ENCODE measurements at regions not wholly inside any gene's neighbourhood (a gene's known extent, or its start where the extent isn't known, plus 50 kb on each side); places are given as distances from the start of the nearest gene placed in this dataset.
"Not testable (repeated sequence)": the region's sequence is repeated elsewhere in the genome, so short reads cannot be mapped to it uniquely, and the experiment has no call there.

DNA sequence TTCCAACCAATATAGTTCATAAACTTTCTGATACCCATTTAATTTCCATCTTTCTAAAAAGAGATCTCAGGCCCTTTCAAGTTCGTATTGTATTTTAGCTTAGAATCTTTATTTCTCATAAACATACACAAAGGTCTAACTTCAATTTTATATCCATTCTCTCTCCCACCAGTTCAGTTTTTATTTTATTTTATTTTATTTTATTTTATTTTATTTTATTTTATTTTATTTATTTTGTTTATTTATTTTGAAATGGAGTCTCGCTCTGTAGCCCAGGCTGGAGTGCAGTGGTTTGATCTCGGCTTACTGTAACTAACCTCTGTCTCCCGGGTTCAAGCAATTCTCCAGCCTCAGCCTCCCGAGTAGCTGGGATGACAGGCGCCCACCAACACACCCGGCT, 552.8 kb downstream of the SLITRK5 start:
- DNase-seq (ENCODE audit: low read depth) = no peak

DNA sequence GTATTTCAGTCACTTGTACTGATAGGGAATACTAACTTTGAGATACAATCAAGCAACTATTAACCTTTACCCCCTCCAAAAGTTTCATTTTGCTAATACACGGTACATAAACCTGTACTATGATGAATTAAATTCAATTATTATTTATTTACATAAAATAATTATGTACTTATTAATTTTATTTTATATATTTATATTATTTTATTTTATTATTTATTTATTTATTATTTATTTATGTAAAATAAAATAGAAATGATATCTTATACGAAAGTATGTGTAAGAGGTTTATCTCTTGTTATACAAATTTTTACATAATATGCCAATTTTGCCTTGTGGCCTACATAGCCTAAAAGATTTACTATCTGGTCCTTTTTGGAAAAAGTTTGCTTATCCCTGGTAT, 564.3 kb downstream of the SLITRK5 start:
- DNase-seq (ENCODE audit: low read depth) = no peak

DNA sequence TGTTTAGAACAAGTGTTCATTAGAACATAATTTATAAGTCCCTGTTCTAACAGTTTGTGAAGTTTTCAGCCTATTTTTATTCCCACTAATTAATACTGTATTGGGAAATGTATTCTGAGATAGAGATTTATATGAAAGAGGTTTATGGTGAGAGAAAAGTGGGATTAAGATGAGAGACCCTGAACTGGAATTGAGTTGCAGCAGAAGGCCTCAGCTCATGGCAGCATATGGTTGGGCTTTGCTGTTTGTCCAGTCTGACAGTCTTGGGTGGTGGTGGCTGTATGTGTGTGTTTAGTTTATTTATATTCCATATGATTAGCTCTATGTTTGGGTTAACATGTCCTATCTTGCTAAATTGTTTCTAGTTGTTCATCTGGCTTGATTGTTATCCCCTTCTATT, 575.1 kb downstream of the SLITRK5 start:
- DNase-seq (ENCODE audit: low read depth) = no peak

GRCh38 chr13:88248393-88248792, 577.2 kb downstream of the SLITRK5 start:
- DNase-seq (ENCODE audit: low read depth) = no peak

DNA sequence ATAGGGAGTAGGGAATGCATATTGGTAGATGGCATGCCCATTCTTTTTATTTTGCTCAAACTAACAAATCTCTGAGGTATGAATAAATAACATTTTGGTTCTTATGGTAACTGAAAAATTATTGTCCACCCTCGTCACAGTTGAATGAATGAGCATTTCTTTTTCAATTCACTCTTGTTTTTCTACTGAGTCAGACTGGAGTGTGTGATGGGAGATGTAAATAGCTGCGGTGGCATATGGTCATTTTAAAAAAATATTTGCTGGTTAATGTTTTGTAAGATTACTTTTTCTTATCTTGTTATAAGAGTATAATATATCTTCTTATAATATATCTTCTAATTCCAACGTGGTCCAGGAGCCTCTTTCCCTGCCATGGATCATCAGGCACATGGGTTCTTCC, 586.5 kb downstream of the SLITRK5 start:
- no peak for DNase-seq (ENCODE audit: low read depth)

GRCh38 chr13:88263808-88264207, 592.6 kb downstream of the SLITRK5 start:
- no peak for DNase-seq (ENCODE audit: low read depth)

DNA sequence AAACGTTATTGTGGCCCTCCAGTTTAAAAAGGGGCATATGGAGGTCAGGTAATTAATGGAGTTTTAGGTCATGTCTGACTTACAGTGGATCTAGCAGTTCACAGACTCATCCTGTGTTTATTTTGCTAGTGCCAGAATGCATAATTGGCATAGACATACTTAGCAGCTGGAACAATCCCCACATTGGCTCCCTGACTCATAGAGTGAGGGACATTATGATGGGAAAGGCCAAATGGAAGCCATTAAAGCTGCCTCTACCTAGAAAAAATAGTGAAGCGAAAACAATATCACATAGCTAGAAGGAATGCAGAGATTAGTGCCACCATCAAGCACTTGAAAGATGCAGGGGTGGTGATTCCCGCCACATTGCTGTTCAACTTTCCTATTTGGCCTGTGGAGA, 610.7 kb downstream of the SLITRK5 start:
- no peak for DNase-seq (ENCODE audit: low read depth)

DNA sequence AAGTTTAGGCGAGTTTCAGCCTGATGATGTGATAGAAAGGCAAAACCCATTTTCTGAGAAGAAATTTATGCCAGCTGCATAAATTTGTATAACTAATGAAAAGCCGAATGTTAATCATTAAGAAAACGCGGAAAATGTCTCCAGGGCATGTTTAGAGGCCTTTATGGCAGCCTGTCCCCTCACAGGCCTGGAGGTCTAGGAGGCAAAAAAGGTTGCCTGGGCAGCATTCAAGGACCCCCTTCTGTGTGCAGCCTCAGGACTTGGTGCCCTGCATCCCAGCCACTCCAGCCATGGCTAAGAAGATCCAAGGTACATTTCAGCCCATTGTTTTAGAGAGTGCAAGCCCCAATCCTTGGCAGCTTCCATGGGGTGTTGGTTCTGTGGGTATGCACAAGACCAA, 614.2 kb downstream of the SLITRK5 start:
- DNase-seq (ENCODE audit: low read depth) = no peak

DNA sequence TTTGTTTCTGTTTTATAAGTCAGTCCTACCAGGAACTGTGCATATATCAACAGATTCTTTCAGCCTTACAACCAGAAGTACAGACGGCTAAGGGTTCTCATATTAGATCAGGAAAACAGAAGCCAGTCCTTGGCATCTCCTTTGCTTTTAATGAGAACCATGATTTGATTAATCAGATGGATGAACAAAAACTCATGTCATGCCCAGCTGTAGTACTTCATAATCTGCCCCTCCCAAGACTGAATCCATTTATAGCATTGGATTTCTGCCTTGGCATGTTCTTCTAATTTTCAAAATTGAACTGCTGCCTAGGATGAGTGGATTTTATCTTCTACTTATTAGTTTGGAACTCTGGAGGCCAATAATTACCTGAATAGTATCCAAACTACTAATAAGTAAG, 617.2 kb downstream of the SLITRK5 start:
- DNase-seq (ENCODE audit: low read depth) = no peak

- not testable (repeated sequence) for DNase-seq (ENCODE audit: low read depth)
Measured at GRCh38 chr13:88291731-88292130, 620.6 kb downstream of the SLITRK5 start.

DNA sequence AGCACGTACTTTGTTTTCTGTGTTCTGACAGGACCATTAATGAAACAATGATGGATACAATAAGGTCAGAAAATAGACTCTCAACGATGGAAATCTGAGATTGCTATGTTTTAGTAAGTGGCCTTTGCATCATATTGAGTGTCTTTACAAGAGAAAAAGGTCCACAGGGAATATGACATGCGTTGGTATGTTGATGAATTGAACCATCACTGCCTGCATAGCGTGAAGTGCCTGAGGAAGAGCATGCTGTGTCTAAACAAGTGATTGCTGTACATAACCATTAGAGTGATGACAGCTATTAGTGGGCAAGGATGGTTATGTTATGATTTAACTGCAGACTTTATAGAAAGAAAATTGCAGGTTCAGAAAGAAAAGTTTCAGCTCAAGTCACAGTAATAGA, 623.2 kb downstream of the SLITRK5 start:
- no peak for DNase-seq (ENCODE audit: low read depth)

DNA sequence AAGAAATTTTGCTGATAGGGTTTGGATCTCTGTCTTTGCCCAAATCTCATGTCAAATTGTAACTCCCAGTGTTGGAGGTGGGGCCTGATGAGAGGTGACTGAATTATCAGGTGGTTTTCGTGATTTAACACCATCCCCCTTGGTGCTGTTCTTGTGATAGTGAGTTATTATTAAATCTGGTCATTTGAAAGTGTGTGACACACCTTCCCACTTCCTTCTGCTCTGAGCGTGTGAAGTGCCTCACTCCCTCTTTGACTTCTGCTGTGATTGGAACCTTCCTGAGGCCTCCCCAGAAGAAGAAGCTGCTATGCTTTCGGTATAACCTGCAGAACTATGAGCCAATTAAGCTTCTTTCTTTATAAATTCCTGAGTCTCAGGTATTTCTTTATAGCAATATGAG, 632.0 kb downstream of the SLITRK5 start:
- no peak for DNase-seq (ENCODE audit: low read depth)

DNA sequence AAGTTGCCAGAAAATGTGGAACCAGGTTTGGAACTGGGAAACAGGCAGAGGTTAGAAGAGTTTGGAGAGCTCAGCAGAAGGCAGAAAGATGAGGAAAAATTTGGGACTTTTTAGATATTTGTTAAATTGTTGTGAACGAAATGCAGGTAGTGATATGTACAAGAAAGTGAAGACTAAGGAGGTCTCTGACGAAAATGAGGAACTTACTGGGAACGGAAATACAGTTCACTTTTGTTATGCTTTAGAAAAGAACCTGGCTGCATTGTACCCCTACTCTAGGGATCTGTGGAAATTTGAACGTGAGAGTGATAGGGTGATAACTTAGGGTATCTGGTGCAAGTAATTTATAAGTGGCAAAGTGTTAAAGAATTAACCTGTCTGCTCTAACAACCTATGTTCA, 632.4 kb downstream of the SLITRK5 start:
- no peak for DNase-seq (ENCODE audit: low read depth)

DNA sequence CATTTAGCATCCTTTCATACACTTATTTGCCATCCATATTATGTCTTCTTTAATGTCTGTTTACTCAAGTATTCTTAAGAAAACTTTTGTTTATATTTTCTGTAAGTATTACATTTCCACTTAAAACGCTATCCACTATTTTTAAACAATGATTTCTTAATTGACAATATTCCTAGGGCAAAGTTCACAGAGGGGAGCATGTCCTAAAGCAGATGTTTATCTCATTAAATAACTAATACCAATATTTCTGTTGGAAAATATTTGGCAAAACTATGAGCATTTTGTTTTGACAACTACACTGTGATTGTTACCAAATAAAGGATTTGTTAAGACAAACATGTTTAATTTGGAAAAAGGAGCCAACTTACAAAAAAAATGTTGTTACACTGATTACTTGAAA, 643.3 kb downstream of the SLITRK5 start:
- DNase-seq (ENCODE audit: low read depth) = no peak

GRCh38 chr13:88329066-88329465, 657.9 kb downstream of the SLITRK5 start:
- no peak for DNase-seq (ENCODE audit: low read depth)

DNA sequence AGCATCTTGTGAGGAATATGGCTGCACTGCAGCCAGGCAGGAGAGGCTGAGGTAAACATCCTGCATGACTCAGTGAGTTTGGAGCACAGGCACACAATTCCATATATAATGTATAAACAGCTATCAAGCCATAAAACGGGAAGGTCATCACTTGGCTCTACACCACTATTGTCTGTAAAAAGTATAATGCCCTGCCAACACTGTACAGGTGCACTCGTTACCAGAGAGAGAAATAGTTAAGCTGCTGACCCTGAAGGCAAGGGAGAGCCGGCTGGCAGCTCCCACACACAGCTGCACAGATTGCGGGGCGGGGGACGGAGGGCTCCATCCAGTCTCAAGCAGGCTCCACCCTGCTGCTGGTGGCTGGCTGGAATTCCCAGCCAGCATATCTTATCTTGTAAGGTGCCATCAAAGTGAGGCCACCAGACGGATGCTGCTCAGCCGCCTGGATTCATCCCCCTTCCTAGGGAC, 668.1 kb downstream of the SLITRK5 start:
- DNase-seq (ENCODE audit: low read depth) = no peak

- no peak for DNase-seq (ENCODE audit: low read depth)
Measured at GRCh38 chr13:88345171-88345847, 674.1 kb downstream of the SLITRK5 start.

GRCh38 chr13:88360761-88361160, 689.6 kb downstream of the SLITRK5 start:
- no peak for DNase-seq (ENCODE audit: low read depth)

DNA sequence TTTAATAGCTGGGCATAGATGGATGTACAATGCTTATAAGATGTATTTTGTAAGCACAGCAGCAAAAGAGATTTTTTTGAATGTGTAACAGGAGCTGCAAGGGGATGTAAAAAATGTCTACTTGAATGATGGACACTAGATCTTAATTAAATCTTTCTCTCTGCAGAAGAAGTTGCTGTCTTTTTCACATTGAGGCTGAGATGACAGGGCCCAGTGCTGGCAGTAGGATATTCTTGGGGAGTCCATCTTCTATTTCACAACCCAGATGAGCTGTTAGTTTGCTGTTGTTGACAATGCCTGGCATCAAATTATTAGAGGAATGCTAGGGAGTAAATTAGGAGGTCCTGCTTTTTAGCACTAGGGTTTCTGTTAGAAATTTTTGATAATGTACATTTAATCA, 698.7 kb downstream of the SLITRK5 start:
- no peak for DNase-seq (ENCODE audit: low read depth)

DNA sequence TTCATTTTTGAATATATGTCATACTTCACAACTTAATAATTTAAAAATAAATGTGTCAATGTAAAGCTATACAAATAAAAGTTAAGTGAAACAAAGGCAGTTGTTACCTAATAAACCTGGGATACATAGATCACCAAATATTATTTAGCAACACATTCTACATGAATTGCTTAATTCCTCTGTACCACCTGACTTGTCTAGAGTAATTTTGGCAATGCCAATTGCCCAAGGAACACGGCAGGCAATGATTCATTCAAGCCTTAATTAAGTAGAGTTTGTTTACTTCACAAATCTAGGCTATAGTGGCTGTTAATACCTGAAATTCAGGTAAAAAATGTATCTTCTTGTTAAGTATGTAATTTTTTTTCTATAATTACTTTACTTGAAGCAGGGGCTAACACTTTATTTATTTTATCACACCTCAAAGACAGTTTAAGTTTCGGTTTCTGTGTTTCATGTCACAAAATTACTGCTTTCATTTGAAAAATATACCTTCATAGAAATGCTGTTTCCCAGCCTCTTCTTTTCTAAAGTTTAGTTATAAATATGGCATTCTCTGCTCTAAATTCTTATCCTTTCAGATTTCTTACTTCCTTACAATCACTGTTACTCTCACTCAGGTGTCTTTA, 705.7 kb downstream of the SLITRK5 start:
- DNase-seq (ENCODE audit: low read depth) = no peak

GRCh38 chr13:88377852-88378251, 706.7 kb downstream of the SLITRK5 start:
- DNase-seq (ENCODE audit: low read depth) = no peak

- DNase-seq (ENCODE audit: low read depth) = no peak
Measured at GRCh38 chr13:88384542-88384941, 713.4 kb downstream of the SLITRK5 start.

DNA sequence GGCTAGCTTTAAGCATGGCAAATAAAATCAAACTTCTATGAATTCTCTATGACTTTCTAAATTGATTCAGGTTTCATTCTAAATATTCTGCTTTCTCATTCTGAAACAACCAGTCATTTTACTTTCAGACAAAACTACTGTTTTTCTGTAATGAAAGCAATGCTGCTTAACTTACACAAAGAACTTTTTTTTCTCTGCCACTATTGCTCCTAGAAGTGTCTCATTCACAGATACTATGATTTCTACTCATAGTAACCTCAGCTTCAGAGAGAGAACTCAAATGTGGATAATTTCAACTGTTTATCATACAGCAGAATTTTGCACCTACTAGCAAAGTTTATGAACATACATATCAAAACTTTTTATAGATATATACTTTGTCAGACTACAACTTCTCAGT, 724.6 kb downstream of the SLITRK5 start:
- DNase-seq (ENCODE audit: low read depth) = no peak

DNA sequence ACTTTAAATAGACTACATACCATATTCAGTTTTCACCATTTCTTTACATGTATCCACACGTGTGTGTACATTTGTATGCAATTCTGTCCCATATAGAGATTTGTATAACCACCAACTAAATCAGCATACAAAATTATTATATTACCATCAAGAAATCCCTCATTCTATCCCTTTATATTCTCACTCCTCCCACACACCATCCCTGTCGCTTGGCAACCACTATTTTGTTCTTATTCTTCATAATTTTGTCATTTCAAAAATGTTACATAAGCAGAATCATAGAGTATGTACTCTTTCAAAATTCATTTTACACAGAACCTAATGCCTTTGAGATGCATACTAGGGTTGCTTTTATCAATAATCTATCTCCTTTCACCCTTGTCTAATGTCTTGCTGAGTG, 740.5 kb downstream of the SLITRK5 start:
- DNase-seq (ENCODE audit: low read depth) = no peak

Data from activated T-cell treated with anti-CD3 and anti-CD28 coated beads for 48 hours (primary cell).